Nucleus accumbens (tissue), 56 donors: ENCODE measurements at regions not wholly inside any gene's neighbourhood (a gene's known extent, or its start where the extent isn't known, plus 50 kb on each side); places are given as distances from the start of the nearest gene placed in this dataset.
"Not testable (repeated sequence)": the region's sequence is repeated elsewhere in the genome, so short reads cannot be mapped to it uniquely, and the experiment has no call there.

Experiments
- DNase-seq, 56 donors: peaks; one replicate each; lab custom pipeline; 2025; lab: John Stamatoyannopoulos, UW

- not testable (repeated sequence) for DNase-seq
These were observed 147.6 kb upstream of the FERMT1 start for GRCh38 chr20:6270404-6270803.

GRCh38 chr20:6269168-6269873 lies 146.5 kb upstream of the FERMT1 start:
- no peak for DNase-seq

GRCh38 chr20:6265204-6265904 lies 142.5 kb upstream of the FERMT1 start:
- DNase-seq: peak in 2 of 56 donors; percentile 0 to 6

GRCh38 chr20:6253396-6253795 lies 130.6 kb upstream of the FERMT1 start:
- DNase-seq: no peak

- no peak for DNase-seq
These were observed 122.6 kb upstream of the FERMT1 start for GRCh38 chr20:6245436-6245835.

GRCh38 chr20:6241591-6241990 lies 118.8 kb upstream of the FERMT1 start:
- no peak for DNase-seq

GRCh38 chr20:6240059-6240458 lies 117.2 kb upstream of the FERMT1 start:
- DNase-seq: no peak

- no peak for DNase-seq
These were observed 115.6 kb upstream of the FERMT1 start for GRCh38 chr20:6238421-6238820.

- DNase-seq: no peak
These were observed 112.7 kb upstream of the FERMT1 start for GRCh38 chr20:6235510-6235909.

- no peak for DNase-seq
These were observed 109.6 kb upstream of the FERMT1 start for GRCh38 chr20:6232436-6232835.

GRCh38 chr20:6231556-6231955 lies 108.7 kb upstream of the FERMT1 start:
- DNase-seq: no peak

GRCh38 chr20:6228302-6228843 lies 105.5 kb upstream of the FERMT1 start:
- no peak for DNase-seq

GRCh38 chr20:6213311-6213710 lies 90.5 kb upstream of the FERMT1 start:
- DNase-seq: no peak

GRCh38 chr20:6212903-6213302 lies 90.1 kb upstream of the FERMT1 start:
- DNase-seq: no peak

GRCh38 chr20:6209093-6209492 lies 86.3 kb upstream of the FERMT1 start:
- no peak for DNase-seq

- no peak for DNase-seq
These were observed 77.3 kb upstream of the FERMT1 start for GRCh38 chr20:6200092-6200491.

- no peak for DNase-seq
These were observed 62.4 kb upstream of the FERMT1 start for GRCh38 chr20:6185268-6185667.

GRCh38 chr20:6184086-6184485 lies 61.3 kb upstream of the FERMT1 start:
- no peak for DNase-seq

GRCh38 chr20:6180531-6180930 lies 57.7 kb upstream of the FERMT1 start:
- no peak for DNase-seq

- DNase-seq: peak in 3 of 56 donors; percentile 1 to 3 (median 3)
These were observed 55.7 kb upstream of the FERMT1 start for GRCh38 chr20:6178537-6178936.

- DNase-seq: no peak
These were observed 50.7 kb upstream of the FERMT1 start for GRCh38 chr20:6173481-6173880.
